Stomach (tissue), 8 donors: ENCODE measurements at regions not wholly inside any gene's neighbourhood (a gene's known extent, or its start where the extent isn't known, plus 50 kb on each side); places are given as distances from the start of the nearest gene placed in this dataset.
"Not testable (repeated sequence)": the region's sequence is repeated elsewhere in the genome, so short reads cannot be mapped to it uniquely, and the experiment has no call there.

Experiments
- DNase-seq, 2 donors: peaks; one replicate each; pipeline versions ENCODE4 v3.0.0 to v3.0.0-alpha.2; 2013 to 2019
- H3K27ac ChIP-seq, 5 donors: fragments of 200-600 bp in 4 of 5; sonication (generic) in 4 of 5; one replicate each; pipeline ENCODE4 v1.5.1; 2013 to 2019; ENCODE audit warnings: mild to moderate bottlenecking in 1 of 5, moderate library complexity in 1 of 5
- H3K27me3 ChIP-seq, 3 donors: fragments of 200-600 bp; sonication (generic); one replicate each; pipeline ENCODE4 v1.5.1; 2017 to 2019; ENCODE audit warnings: mixed run types in 1 of 3
- H3K36me3 ChIP-seq, 4 donors: fragments of 200-600 bp; sonication (generic); 1 replicate in 3 of 4; 2 replicates in 1 of 4; pipeline ENCODE4 v1.5.1; 2016 to 2019
- H3K4me1 ChIP-seq, 4 donors: fragments of 200-600 bp; sonication (generic); one replicate each; pipeline ENCODE4 v1.5.1; 2016 to 2019
- H3K4me3 ChIP-seq, 4 donors: fragments of 200-600 bp; sonication (generic) in 3 of 4; one replicate each; pipeline ENCODE4 v1.5.1; 2016 to 2019; ENCODE audit warnings: mild to moderate bottlenecking in 1 of 4
- H3K9me3 ChIP-seq, 4 donors: fragments of 200-600 bp; sonication (generic); one replicate each; pipeline ENCODE4 v1.5.1; 2016 to 2019
- CTCF ChIP-seq, 7 experiments: fragments of 450-650 bp in 4 of 7; fragments of 200-600 bp in 3 of 7; sonication (generic) in 3 of 7; IDR thresholded peaks; one replicate each; pipeline ENCODE4 v1.5.1; 2016 to 2019; ENCODE audit warnings: antibody characterized with exemption in 7 of 7, control low read depth in 2 of 7, mild to moderate bottlenecking in 1 of 7
- EP300 ChIP-seq: sonication (generic); formaldehyde crosslinking; IDR thresholded peaks from one replicate; pipeline ENCODE4 v1.6.1; 2017; ENCODE audit warnings: antibody characterized with exemption
- POLR2A ChIP-seq, 4 donors: fragments of 450-650 bp; IDR thresholded peaks; one replicate each; pipeline ENCODE4 v1.6.1; 2016; ENCODE audit warnings: antibody characterized with exemption in 4 of 4, control low read depth in 2 of 4, mild to moderate bottlenecking in 1 of 4, moderate library complexity in 1 of 4
- POLR2AphosphoS5 ChIP-seq, 3 donors: sonication (generic); formaldehyde crosslinking; IDR thresholded peaks; one replicate each; pipeline ENCODE4 v1.6.1; 2016; ENCODE audit warnings: antibody characterized with exemption in 3 of 3
- WGBS, 5 donors: extraction: QIAGEN DNeasy Blood & Tissue Kit in 3 of 5; methylation state at CpG; one replicate each; pipeline versions ENCODE4 v1.1.5 to v1.1.7; 2013 to 2018; 5-methylcytosine and 5-hydroxymethylcytosine counted together
- intact Hi-C: fragments of 100-400 bp; cut with DNase I; formaldehyde crosslinking; loops from one replicate; pipeline ENCODE4 v1.15.1; 2023; ENCODE audit warnings: low total_unique reads
- donor health status: healthy with polysubstance abuse.
- donor health status: Bipolar disorder and iron deficiency.
- donor health status: healthy.

DNA sequence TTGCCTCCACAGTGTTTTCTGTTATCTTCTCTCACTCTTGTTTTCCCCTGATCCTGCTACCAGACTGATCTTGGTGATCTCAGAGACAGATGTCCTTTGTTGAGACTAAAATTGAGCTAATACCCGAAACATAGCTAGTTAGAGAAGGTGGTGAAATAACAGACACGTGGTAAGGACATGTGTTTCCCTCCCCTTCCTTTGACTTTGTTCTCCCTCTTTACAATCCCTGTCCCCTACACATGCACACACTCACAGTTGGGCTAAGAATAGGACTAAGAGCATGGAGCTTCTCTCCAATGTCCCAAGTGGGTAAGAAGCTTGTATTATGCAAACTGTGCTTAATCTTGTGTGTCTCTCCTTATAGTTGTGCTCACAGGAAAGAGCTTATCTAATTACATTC is 1603.0 kb upstream of the C9orf72 start:
- Histone ChIP-seq H3K27ac (no peak overlapping the region), H3K4me3 (no peak overlapping the region), H3K36me3 (no peaks in the 10 kb centered on the region), H3K27me3 (no peaks in the 10 kb centered on the region), H3K4me1 (no peaks in the 10 kb centered on the region), H3K9me3 (no peaks in the 10 kb centered on the region)
- no peak for DNase-seq
- TF ChIP-seq POLR2A (IDR thresholded peaks at IDR 0.05) (no peak), POLR2AphosphoS5 (IDR thresholded peaks at IDR 0.05) (no peak), EP300 (no peak), CTCF (IDR thresholded peaks at IDR 0.05) (no peak)
- intact Hi-C loops: no loop called here
- 75 to 91% (median 77%) methylated on average over 2 of the region's 2 CpGs for WGBS, 5 donors

DNA sequence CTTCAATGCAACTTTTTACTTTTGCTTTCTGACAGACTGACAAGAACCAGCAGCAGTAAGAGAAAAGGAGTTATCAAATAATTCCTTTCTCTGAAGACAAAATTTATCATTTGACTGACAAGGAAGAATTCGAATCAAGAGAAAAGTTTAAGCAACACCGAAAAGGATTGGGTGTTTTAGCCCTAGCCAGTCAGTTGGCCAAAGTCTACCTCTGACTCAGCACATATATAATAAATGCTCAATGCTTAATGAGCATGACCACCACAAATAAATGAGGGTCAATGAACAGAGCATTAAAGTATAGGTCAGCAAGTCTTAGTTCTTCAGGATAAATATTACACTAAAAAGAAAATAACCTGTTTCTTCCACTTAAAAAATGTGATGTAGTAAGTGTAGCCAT is 1603.5 kb upstream of the C9orf72 start:
- H3K27ac ChIP-seq: no peak overlapping the region
- peaks cover 0 to 4% (median 0%) of the 10 kb centered on the region in 4 donors for H3K4me1 ChIP-seq
- H3K4me3 ChIP-seq: no peak overlapping the region
- WGBS, 5 donors: 51 to 72% (median 67%) methylated on average over 2 of the region's 2 CpGs
- DNase-seq: no peak
- no peaks in the 10 kb centered on the region for H3K36me3 ChIP-seq
- H3K9me3 ChIP-seq: no peaks in the 10 kb centered on the region
- no peaks in the 10 kb centered on the region for H3K27me3 ChIP-seq
- TF ChIP-seq POLR2AphosphoS5 (IDR thresholded peaks at IDR 0.05) (no peak), EP300 (no peak), POLR2A (IDR thresholded peaks at IDR 0.05) (no peak), CTCF (IDR thresholded peaks at IDR 0.05) (no peak)
- intact Hi-C loops: no loop called here

DNA sequence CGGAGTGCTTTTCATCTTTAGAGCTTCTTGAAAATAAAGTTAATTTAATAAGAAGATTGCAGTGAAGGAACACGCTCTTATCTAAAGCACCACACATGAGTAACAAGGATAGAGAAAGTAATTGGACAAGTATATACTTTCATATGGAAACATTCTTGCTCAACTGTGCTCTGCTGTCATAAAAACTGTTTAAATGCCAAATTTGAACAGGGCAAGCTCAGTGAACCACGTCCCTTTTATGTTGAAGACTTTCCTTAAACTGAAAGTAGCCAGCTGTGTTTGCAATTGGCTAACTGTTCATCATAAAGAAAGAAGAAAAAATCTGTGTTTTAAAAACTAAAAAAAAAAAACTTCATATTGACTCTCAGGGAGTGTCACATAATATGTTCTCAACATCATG is 1610.7 kb upstream of the C9orf72 start:
- Histone ChIP-seq H3K27ac (no peak overlapping the region), H3K4me3 (no peak overlapping the region), H3K27me3 (no peaks in the 10 kb centered on the region), H3K4me1 (peaks cover 0 to 9% (median 0%) of the 10 kb centered on the region in 4 donors), H3K9me3 (no peaks in the 10 kb centered on the region), H3K36me3 (no peaks in the 10 kb centered on the region)
- TF ChIP-seq POLR2AphosphoS5 (IDR thresholded peaks at IDR 0.05) (no peak), EP300 (no peak), POLR2A (IDR thresholded peaks at IDR 0.05) (no peak), CTCF (IDR thresholded peaks at IDR 0.05) (no peak)
- intact Hi-C loops: no loop called here
- WGBS, 5 donors: 48 to 56% (median 48%) methylated on average over 3 of the region's 3 CpGs
- no peak for DNase-seq

DNA sequence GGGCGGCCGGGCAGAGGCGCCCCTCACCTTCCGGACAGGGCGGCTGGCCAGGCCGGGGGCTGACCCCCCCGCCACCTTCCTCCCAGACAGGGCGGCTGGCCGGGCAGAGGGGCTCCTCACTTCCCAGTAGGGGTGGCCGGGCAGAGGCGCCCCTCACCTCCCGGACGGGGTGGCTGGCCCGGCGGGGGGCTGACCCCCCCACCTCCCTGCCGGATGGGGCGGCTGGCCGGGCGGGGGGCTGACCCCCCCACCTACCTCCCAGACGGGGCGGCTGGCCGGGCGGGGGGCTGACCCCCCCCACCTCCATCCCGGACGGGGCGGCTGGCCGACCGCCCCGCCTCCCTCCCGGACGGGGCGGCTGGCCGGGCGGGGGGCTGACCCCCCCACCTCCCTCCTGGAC is 1615.5 kb upstream of the C9orf72 start:
- 99 to 100% (median 99%) methylated on average over 5 to 27 of the region's 34 CpGs; no CpG with 5 or more reads in 2 of the 5 donors for WGBS, 5 donors
- DNase-seq, H3K27ac ChIP-seq, H3K27me3 ChIP-seq, intact Hi-C loops, H3K4me3 ChIP-seq, H3K4me1 ChIP-seq, H3K9me3 ChIP-seq, H3K36me3 ChIP-seq: not testable (repeated sequence)

DNA sequence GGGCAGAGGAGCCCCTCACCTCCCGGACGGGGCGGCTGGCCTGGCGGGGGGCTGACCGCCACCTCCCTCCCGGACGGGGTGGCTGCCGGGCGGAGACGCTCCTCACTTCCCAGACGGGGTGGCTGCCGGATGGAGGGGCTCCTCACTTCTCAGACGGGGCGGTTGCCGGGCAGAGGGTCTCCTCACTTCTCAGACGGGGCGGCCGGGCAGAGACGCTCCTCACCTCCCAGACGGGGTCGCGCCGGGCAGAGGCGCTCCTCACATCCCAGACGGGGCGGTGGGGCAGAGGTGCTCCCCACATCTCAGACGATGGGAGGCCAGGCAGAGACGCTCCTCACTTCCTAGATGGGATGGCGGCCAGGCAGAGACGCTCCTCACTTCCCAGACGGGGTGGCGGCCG is 1615.9 kb upstream of the C9orf72 start:
- H3K4me1 ChIP-seq: not testable (repeated sequence)

More for the DNA sequence above, 1615.9 kb upstream of the C9orf72 start:
- H3K27me3 ChIP-seq, H3K36me3 ChIP-seq, H3K9me3 ChIP-seq, H3K4me3 ChIP-seq, DNase-seq, intact Hi-C loops, H3K27ac ChIP-seq: not testable (repeated sequence)
- 95 to 100% (median 97%) methylated on average over 9 to 33 of the region's 33 CpGs for WGBS, 5 donors
